22Rv1 (cell line): ENCODE measurements at regions not wholly inside any gene's neighbourhood (a gene's known extent, or its start where the extent isn't known, plus 50 kb on each side); places are given as distances from the start of the nearest gene placed in this dataset.

ENCODE experiments used
- CTCF ChIP-seq: fragments of 450-650 bp; IDR thresholded peaks from 2 replicates; pipeline ENCODE4 v1.5.1; 2017; ENCODE audit warnings: mild to moderate bottlenecking
- ZFX ChIP-seq: fragments of 450-650 bp; IDR thresholded peaks from 2 replicates; pipeline ENCODE4 v1.6.1; 2017; ENCODE audit warnings: antibody characterized with exemption, borderline replicate concordance

- no peak for TF ChIP-seq CTCF
- no peak for TF ChIP-seq ZFX
Measured at GRCh38 chr6:113629256-113629655, 227.9 kb upstream of the MARCKS start.
